Spinal cord (tissue), 9 donors: ENCODE measurements at regions not wholly inside any gene's neighbourhood (a gene's known extent, or its start where the extent isn't known, plus 50 kb on each side); places are given as distances from the start of the nearest gene placed in this dataset.
"Not testable (repeated sequence)": the region's sequence is repeated elsewhere in the genome, so short reads cannot be mapped to it uniquely, and the experiment has no call there.

Experiments
- DNase-seq, 6 donors: peaks; one replicate each; pipeline versions ENCODE4 v3.0.0 to v3.0.0-alpha.2; 2013 to 2015; ENCODE audit warnings: low spot score in 6 of 6, low read depth in 4 of 6
- H3K27ac ChIP-seq: one replicate; pipeline ENCODE4 v1.5.1; 2013; ENCODE audit warnings: low read depth, low read length, control low read depth
- H3K27me3 ChIP-seq: one replicate; pipeline ENCODE4 v1.6.1; 2013; ENCODE audit warnings: low read length; ENCODE audit not compliant: control insufficient read depth, insufficient read depth
- H3K36me3 ChIP-seq: one replicate; pipeline ENCODE4 v1.6.1; 2013; ENCODE audit warnings: low read length; ENCODE audit not compliant: control insufficient read depth, insufficient read depth
- H3K4me1 ChIP-seq: one replicate; pipeline ENCODE4 v1.6.1; 2013; ENCODE audit warnings: low read length; ENCODE audit not compliant: control insufficient read depth, insufficient read depth
- H3K4me3 ChIP-seq: one replicate; pipeline ENCODE4 v1.5.1; 2013; ENCODE audit warnings: low read depth, low read length, control low read depth
- H3K9me3 ChIP-seq: one replicate; pipeline ENCODE4 v1.6.1; 2013; ENCODE audit warnings: low read length; ENCODE audit not compliant: control insufficient read depth, insufficient read depth
- WGBS: methylation state at CpG from one replicate; pipeline ENCODE4 v1.1.5; 2013; ENCODE audit warnings: missing lambda C conversion rate; ENCODE audit not compliant: insufficient coverage; 5-methylcytosine and 5-hydroxymethylcytosine counted together
- donor health status: healthy.

DNA sequence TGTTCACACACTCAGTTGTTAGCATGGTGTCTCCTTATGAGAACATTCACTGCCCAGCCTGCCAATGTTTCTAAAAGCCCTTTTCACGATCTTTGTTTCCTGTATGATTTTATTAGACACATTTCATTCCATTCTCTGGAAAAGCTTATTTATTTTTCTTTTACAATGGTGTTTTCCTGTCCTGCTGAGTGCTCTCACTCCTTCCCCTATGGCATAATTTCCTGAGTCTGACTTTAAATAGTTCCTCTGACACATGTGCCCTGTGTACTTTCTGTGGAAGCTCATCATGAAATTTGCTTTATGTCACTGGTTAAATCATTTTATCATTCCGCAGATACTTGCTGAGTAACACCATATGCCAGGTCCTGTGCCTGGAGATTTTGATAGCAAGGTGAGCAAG, 612.0 kb downstream of the FLRT2 start:
- Histone ChIP-seq H3K4me1 (no peaks in the 10 kb centered on the region), H3K9me3 (no peaks in the 10 kb centered on the region), H3K36me3 (no peaks in the 10 kb centered on the region), H3K27me3 (no peaks in the 10 kb centered on the region), H3K27ac (no peak overlapping the region), H3K4me3 (no peak overlapping the region)
- no peak for DNase-seq
- WGBS, result 80% methylated on average over 1 of the region's 2 CpGs

DNA sequence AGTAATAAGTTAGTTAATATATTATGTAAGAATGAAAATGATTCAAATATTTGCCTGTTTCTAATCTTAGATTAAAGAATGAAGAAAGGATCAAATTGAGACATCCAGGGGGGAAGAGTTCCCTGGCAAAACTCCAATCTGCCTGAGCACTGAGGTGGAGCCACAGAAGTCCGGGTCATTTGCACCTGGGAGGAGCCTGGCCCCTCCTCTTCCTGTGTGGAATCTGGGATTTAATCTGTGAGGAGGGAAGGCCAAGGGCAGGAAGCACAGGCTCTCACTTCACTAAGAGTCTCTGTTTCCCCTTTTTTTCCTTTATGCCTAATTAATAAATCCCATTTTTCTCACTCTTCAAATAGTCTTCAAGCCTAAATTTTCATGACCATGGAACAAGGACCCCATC, 599.5 kb downstream of the FLRT2 start:
- WGBS, result no CpG with 5 or more reads among the region's 1 CpG

DNA sequence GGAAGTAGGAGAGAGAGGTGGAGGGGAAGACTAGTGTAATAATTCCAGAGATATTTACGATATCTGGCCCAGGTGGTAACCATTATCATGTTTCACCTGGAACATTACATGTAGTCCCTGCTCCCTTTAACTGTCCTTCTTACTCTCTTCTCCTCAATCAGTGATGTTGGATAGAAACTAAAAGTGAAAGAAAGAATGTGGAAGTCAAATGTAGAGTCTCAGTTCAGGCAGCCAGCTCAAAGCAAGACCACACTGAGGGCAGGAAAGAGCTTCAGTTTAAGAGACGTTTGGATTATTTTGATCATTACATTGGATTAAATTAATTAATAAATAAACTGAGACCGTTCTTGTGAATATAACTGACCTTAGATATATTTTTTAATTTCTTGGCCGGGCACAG, 594.4 kb downstream of the FLRT2 start:
- WGBS, result 100% methylated on average over 1 of the region's 4 CpGs
- H3K36me3 ChIP-seq, result no peaks in the 10 kb centered on the region
- H3K4me1 ChIP-seq, result no peaks in the 10 kb centered on the region
- no peak overlapping the region for H3K4me3 ChIP-seq
- no peak overlapping the region for H3K27ac ChIP-seq
- no peaks in the 10 kb centered on the region for H3K9me3 ChIP-seq
- DNase-seq, result no peak
- no peaks in the 10 kb centered on the region for H3K27me3 ChIP-seq

More for the DNA sequence above, 599.5 kb downstream of the FLRT2 start:
- Histone ChIP-seq H3K27me3 (no peaks in the 10 kb centered on the region), H3K4me1 (no peaks in the 10 kb centered on the region), H3K36me3 (no peaks in the 10 kb centered on the region), H3K27ac (no peak overlapping the region), H3K9me3 (no peaks in the 10 kb centered on the region), H3K4me3 (no peak overlapping the region)
- no peak for DNase-seq

DNA sequence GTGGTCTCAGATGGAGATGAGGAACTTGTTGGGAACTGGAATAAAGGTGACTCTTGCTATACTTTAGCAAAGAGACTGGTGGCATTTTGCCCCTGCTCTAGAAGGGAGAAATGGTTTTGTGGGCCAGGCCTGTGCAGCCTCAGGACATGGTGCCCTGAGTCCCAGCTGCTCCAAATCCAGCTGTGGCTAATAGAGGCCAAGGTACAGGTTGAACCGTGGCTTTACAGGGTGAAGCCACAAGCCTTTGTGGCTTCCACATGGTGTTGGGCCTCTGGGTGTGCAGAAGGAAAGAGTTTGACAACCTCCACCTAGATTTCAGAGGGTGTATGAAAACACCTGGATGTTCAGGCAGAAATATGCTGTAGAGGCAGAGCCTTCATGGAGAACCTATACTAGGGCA, 586.0 kb downstream of the FLRT2 start:
- Histone ChIP-seq H3K9me3 (no peaks in the 10 kb centered on the region), H3K4me1 (no peaks in the 10 kb centered on the region), H3K36me3 (no peaks in the 10 kb centered on the region), H3K4me3 (no peak overlapping the region), H3K27ac (no peak overlapping the region), H3K27me3 (no peaks in the 10 kb centered on the region)
- WGBS, result 89% methylated on average over 1 of the region's 1 CpG
- DNase-seq, result no peak

DNA sequence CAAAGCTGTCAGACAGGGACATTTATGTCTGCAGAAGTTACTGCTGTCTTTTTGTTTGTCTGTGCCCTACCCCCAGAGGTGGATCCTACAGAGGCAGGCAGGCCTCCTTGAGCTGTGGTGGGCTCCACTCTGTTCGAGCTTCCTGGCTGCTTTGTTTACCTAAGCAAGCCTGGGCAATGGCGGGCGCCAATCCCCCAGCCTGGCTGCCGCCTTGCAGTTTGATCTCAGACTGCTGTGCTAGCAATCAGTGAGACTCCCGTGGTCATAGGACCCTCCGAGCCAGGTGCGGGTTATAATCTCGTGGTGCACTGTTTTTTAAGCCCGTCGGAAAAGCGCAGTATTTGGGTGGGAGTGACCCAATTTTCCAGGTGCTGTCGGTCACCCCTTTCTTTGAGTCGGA, 580.9 kb downstream of the FLRT2 start:
- 88% methylated on average over 13 of the region's 13 CpGs for WGBS
- H3K27ac ChIP-seq, H3K9me3 ChIP-seq, DNase-seq, H3K27me3 ChIP-seq, H3K4me1 ChIP-seq, H3K4me3 ChIP-seq, H3K36me3 ChIP-seq: not testable (repeated sequence)

DNA sequence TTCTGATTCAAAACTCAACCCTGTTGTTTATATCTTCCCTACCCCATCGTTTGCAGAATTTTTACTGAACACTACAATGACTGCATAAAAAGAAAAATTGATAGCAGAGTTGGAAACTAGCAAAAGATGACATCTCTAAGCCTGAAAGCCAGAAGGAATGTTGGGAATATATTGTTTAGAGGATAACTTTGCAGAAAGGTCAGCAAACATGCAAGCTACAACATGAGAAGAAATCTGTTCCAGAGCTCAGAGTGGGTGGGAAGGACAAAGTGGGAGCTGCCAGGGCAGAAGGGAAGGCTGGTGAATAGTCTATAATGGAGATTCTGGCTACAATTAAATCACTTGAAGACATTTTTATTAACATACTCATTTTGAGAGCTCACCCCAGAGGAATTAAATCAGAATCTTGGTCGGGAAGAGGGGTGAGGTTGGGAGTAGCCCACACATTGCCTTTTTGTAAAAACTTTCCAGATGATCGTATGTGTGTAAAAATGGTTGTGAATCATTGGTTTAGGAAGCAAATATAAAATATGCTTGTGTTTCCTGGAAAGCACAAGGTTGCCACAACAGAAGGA, 574.8 kb downstream of the FLRT2 start:
- Histone ChIP-seq H3K27me3 (no peaks in the 10 kb centered on the region), H3K9me3 (no peaks in the 10 kb centered on the region), H3K4me3 (no peak overlapping the region), H3K4me1 (no peaks in the 10 kb centered on the region), H3K27ac (no peak overlapping the region), H3K36me3 (no peaks in the 10 kb centered on the region)
- WGBS, result 60% methylated on average over 1 of the region's 3 CpGs
- DNase-seq, result no peak

DNA sequence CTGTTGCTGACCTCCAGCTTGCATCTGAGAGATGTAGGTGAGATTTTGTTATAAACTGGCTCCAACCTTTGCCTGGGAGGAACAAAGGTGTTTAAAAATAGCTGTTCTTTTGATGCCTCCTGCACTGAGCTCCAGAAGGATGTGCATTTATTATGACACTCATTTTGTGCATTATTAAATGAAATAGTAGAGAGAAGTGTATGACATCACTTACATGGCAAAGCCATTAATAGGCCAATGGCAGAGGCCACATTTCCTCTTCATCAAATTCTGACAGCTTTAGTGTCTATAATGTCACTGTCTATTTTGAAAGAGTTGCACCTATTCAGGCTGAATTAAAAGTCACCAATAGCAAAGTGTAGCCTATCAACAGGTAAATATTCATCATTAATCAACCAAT, 564.6 kb downstream of the FLRT2 start:
- DNase-seq, result no peak
- Histone ChIP-seq H3K27ac (no peak overlapping the region), H3K4me1 (no peaks in the 10 kb centered on the region), H3K27me3 (no peaks in the 10 kb centered on the region), H3K4me3 (no peak overlapping the region), H3K36me3 (no peaks in the 10 kb centered on the region), H3K9me3 (no peaks in the 10 kb centered on the region)

DNA sequence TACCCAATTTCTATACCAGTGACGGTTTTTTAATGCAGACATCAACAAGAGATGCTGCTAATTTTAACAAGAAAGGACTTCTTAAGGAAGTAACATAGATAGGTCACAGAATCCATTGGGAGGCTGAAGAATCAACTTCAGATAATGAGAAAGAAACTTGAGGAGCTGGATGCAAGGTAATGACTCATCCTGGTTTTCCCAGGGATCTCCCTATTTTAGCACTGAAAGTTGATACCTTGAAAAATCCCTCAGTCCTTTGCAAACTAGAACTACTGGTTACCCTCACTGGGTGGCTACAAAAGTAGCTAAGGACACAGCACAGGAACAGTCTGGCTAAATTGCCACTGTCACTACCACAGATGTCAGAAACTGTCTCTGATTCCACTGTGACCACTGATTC, 561.9 kb downstream of the FLRT2 start:
- H3K4me3 ChIP-seq, result no peak overlapping the region
- no peaks in the 10 kb centered on the region for H3K27me3 ChIP-seq
- no peaks in the 10 kb centered on the region for H3K9me3 ChIP-seq
- DNase-seq, result no peak
- H3K4me1 ChIP-seq, result no peaks in the 10 kb centered on the region
- WGBS, result no CpG with 5 or more reads among the region's 1 CpG
- H3K36me3 ChIP-seq, result no peaks in the 10 kb centered on the region
- no peak overlapping the region for H3K27ac ChIP-seq

DNA sequence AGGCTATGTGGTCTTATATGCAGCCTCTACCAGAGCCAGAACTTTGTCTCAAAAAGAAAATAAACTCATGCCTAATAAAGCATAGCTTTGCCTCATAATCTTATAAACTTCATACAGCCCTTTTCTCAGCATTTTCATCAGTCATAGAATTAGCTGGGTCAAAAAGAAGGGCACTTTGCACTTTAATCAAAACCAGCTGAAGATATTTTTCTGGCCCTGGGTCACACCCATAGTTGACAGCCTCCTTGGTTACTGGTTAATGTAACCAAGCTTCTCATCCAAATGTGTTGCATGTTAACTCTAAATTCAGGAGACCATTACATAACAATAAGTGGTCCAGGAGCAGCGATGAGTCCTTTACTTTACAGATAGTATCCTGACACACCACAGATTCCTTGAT, 558.2 kb downstream of the FLRT2 start:
- Histone ChIP-seq H3K4me1 (no peaks in the 10 kb centered on the region), H3K27ac (no peak overlapping the region), H3K9me3 (no peaks in the 10 kb centered on the region), H3K27me3 (no peaks in the 10 kb centered on the region), H3K4me3 (no peak overlapping the region), H3K36me3 (no peaks in the 10 kb centered on the region)
- no CpG with 5 or more reads among the region's 1 CpG for WGBS
- no peak for DNase-seq

DNA sequence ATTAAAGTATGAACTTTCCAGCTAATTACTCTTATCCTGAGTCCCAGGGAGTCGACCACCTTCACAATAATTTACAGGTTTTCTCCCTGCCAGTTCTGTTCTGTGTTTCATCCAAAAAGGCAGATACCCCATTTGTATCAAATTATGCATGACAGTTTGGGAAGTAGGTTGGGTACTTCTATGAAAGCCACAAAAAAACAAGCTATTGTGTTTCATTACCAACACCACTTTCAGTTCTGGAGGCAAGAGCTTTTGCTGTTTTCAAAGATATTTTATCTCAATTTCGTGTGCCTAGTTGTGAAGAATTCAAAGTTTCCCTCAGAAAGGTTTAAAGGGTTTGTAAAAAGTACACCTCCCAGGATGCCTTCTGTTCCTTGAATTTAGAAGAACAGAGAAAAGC, 557.4 kb downstream of the FLRT2 start:
- H3K9me3 ChIP-seq, result no peaks in the 10 kb centered on the region
- no peak overlapping the region for H3K4me3 ChIP-seq
- DNase-seq, result no peak
- no peak overlapping the region for H3K27ac ChIP-seq
- no peaks in the 10 kb centered on the region for H3K27me3 ChIP-seq
- H3K4me1 ChIP-seq, result no peaks in the 10 kb centered on the region
- WGBS, result no CpG with 5 or more reads among the region's 2 CpGs
- no peaks in the 10 kb centered on the region for H3K36me3 ChIP-seq
